Neural progenitor cell (in vitro differentiated cells): ENCODE measurements at regions not wholly inside any gene's neighbourhood (a gene's known extent, or its start where the extent isn't known, plus 50 kb on each side); places are given as distances from the start of the nearest gene placed in this dataset.

Experiments used
- EZH2 ChIP-seq: fragments of 200-600 bp; sonication (generic); IDR thresholded peaks from 2 replicates; pipeline ENCODE4 v1.6.1; 2017; ENCODE audit warnings: antibody characterized with exemption, mild to moderate bottlenecking, moderate library complexity
- TF ChIP-seq, protein P1 (sequence below): fragments of 200-600 bp; sonication (generic); IDR thresholded peaks from 2 replicates; pipeline ENCODE4 v1.5.1; 2017; ENCODE audit warnings: antibody characterized with exemption, mild to moderate bottlenecking

DNA sequence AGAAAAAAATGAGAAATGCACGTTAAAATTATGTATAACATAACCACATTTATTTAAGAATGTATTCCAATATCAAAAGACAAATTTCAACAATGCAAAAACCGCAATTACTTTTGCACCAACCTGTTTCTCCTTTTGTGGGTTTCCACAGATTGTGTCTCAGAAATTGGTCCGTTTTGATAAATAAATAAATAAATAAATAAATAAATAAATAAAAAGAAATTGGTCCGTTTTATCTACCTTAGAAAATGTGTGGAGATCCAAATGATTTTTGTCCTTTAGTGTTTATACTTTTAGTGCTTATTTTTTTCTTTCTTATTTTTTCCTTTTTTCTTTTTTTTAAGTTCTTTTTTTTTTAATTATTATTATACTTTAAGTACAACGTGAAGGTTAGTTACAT lies 1682.2 kb upstream of the TMEFF2 start:
- TF ChIP-seq EZH2, result no peak
- TF ChIP-seq, protein P1, sequence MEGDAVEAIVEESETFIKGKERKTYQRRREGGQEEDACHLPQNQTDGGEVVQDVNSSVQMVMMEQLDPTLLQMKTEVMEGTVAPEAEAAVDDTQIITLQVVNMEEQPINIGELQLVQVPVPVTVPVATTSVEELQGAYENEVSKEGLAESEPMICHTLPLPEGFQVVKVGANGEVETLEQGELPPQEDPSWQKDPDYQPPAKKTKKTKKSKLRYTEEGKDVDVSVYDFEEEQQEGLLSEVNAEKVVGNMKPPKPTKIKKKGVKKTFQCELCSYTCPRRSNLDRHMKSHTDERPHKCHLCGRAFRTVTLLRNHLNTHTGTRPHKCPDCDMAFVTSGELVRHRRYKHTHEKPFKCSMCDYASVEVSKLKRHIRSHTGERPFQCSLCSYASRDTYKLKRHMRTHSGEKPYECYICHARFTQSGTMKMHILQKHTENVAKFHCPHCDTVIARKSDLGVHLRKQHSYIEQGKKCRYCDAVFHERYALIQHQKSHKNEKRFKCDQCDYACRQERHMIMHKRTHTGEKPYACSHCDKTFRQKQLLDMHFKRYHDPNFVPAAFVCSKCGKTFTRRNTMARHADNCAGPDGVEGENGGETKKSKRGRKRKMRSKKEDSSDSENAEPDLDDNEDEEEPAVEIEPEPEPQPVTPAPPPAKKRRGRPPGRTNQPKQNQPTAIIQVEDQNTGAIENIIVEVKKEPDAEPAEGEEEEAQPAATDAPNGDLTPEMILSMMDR, result no peak
